ENCODE measurements at regions not wholly inside any gene's neighbourhood (a gene's known extent, or its start where the extent isn't known, plus 50 kb on each side); places are given as distances from the start of the nearest gene placed in this dataset.

- TF ChIP-seq CTCF (IDR thresholded peaks at IDR 0.05) (no peak), POLR2A (IDR thresholded peaks at IDR 0.05) (no peak)
These were observed 314.9 kb upstream of the NPVF start for GRCh38 chr7:25543210-25543609.

Data from gastroesophageal sphincter (tissue), 3 donors.